PC-3 (cell line): ENCODE measurements at regions not wholly inside any gene's neighbourhood (a gene's known extent, or its start where the extent isn't known, plus 50 kb on each side); places are given as distances from the start of the nearest gene placed in this dataset.
A peak's percentile ranks its signal among the peaks of the same experiment; 100 is the strongest.

Source experiments
- ATAC-seq: fragments of 200-7000 bp; cut with Tn5 transposase; 2 replicates; pipeline ENCODE4 v1.9.1; 2020; ENCODE audit warnings: mild to moderate bottlenecking, moderate library complexity
- BruUV-seq: library from RNA; stranded (reverse); fragments of 400-500 nt; replicated peaks from 2 replicates; lab custom pipeline; 2021; lab: Mats Ljungman, UMichigan
- CTCF ChIA-PET: fragments of 300-600 bp; sonication (Branson Sonifier 250); formaldehyde crosslinking; loops from one replicate; lab custom pipeline; 2022; ENCODE audit warnings: antibody characterized with exemption; lab: Charles Lee
- POLR2A ChIA-PET: fragments of 300-600 bp; sonication (Branson Sonifier 250); formaldehyde crosslinking; loops from one replicate; lab custom pipeline; 2022; ENCODE audit warnings: antibody characterized with exemption; ENCODE audit not compliant: unreplicated experiment; lab: Charles Lee
- DNase-seq: peaks from one replicate; pipeline ENCODE4 v3.0.0-alpha.2; 2015
- H2AFZ ChIP-seq: fragments of 300-600 bp; sonication (generic); 2 replicates; pipeline ENCODE4 v1.6.0; 2016; ENCODE audit warnings: antibody characterized with exemption, low read length
- H3F3A ChIP-seq: fragments of 300-600 bp; sonication (generic); one replicate; pipeline ENCODE4 v1.6.0; 2017; ENCODE audit warnings: antibody characterized with exemption, low read length, control low read depth, mild to moderate bottlenecking; ENCODE audit not compliant: unreplicated experiment
- H3K27ac ChIP-seq: fragments of 300-600 bp; sonication (generic); 2 replicates; pipeline ENCODE4 v1.5.1; 2016; ENCODE audit warnings: mild to moderate bottlenecking, low read length
- H3K27me3 ChIP-seq: fragments of 300-600 bp; sonication (generic); 2 replicates; pipeline ENCODE4 v1.6.1; 2016; ENCODE audit warnings: low read length, mixed read lengths
- H3K36me3 ChIP-seq: fragments of 300-600 bp; sonication (generic); 2 replicates; pipeline ENCODE4 v1.6.1; 2016; ENCODE audit warnings: low read depth, mixed run types, low read length, mixed read lengths
- H3K4me1 ChIP-seq: fragments of 300-600 bp; sonication (generic); 2 replicates; pipeline ENCODE4 v1.5.1; 2016; ENCODE audit warnings: low read length; ENCODE audit not compliant: insufficient read depth
- H3K4me2 ChIP-seq: fragments of 300-600 bp; sonication (generic); 2 replicates; pipeline ENCODE4 v1.6.0; 2016; ENCODE audit warnings: low read length
- H3K4me3 ChIP-seq: fragments of 300-600 bp; sonication (generic); 2 replicates; pipeline ENCODE4 v1.5.1; 2016; ENCODE audit warnings: mild to moderate bottlenecking, low read length, mixed read lengths
- H3K79me2 ChIP-seq: fragments of 300-600 bp; sonication (generic); 2 replicates; pipeline ENCODE4 v1.6.1; 2017; ENCODE audit warnings: low read length, mixed read lengths
- H3K9ac ChIP-seq: fragments of 300-600 bp; sonication (generic); 2 replicates; pipeline ENCODE4 v1.6.0; 2016; ENCODE audit warnings: mild to moderate bottlenecking, low read length
- H3K9me2 ChIP-seq: fragments of 300-600 bp; sonication (generic); replicated peaks from 2 replicates; pipeline ENCODE4 v1.6.1; 2016; ENCODE audit warnings: mixed run types, low read length, mixed read lengths
- H3K9me3 ChIP-seq: fragments of 300-600 bp; sonication (generic); 2 replicates; pipeline ENCODE4 v1.6.1; 2016; ENCODE audit warnings: low read length, mixed read lengths
- H4K20me1 ChIP-seq: fragments of 300-600 bp; sonication (generic); 2 replicates; pipeline ENCODE4 v1.6.1; 2016; ENCODE audit warnings: low read length, mixed read lengths
- CTCF ChIP-seq: fragments of 300-600 bp; sonication (generic); conservative IDR thresholded peaks from 2 replicates; pipeline ENCODE4 v1.5.1; 2017; ENCODE audit warnings: antibody characterized with exemption, low read depth, mild to moderate bottlenecking, low read length
- EZH2 ChIP-seq: fragments of 300-600 bp; sonication (generic); IDR thresholded peaks from one replicate; pipeline ENCODE4 v1.6.1; 2017; ENCODE audit warnings: antibody characterized with exemption, mild to moderate bottlenecking, low read length; ENCODE audit not compliant: unreplicated experiment
- EZH2phosphoT487 ChIP-seq: fragments of 300-600 bp; sonication (generic); IDR thresholded peaks from 2 replicates; pipeline ENCODE4 v1.6.1; 2018; ENCODE audit warnings: mild to moderate bottlenecking, antibody characterized with exemption, low read length, borderline replicate concordance
- intact Hi-C: fragments of 100-400 bp; cut with micrococcal nuclease; formaldehyde crosslinking; loops from 2 replicates; pipeline ENCODE4 v1.9.0; 2023

- intact Hi-C loops: loop anchor here (1.0 to 5.0 kb wide), 2 partner anchors 89 to 136 kb away; partner anchors contain the start of gene GUCY1A1
- peak overlapping the region; percentile 62 for H3K9ac ChIP-seq
- H3K9me2 ChIP-seq: no peaks in the 10 kb centered on the region
- H3K4me3 ChIP-seq: peak overlapping the region; percentile 30; the same call in 1 of the 2 replicates
- H3K9me3 ChIP-seq: no peaks in the 10 kb centered on the region
- peak overlapping the region; percentile 67 for H3K4me2 ChIP-seq
- ATAC-seq (peak; percentile 53), DNase-seq (peak; percentile 48)
- POLR2A ChIA-PET: no interaction called here
- TF ChIP-seq EZH2: no peak
- TF ChIP-seq EZH2phosphoT487: no peak
- no peak for TF ChIP-seq CTCF
- peaks cover 38% of the 10 kb centered on the region for H3K4me1 ChIP-seq
- no peak overlapping the region for H2AFZ ChIP-seq
- H3K79me2 ChIP-seq: no peaks in the 10 kb centered on the region
- peak overlapping the region; percentile 96 for H3K27ac ChIP-seq
- no peaks in the 10 kb centered on the region for H3F3A ChIP-seq
- TSS peak; percentile 35 for BruUV-seq
- H3K27me3 ChIP-seq: no peaks in the 10 kb centered on the region
- CTCF ChIA-PET: no interaction called here
- H3K36me3 ChIP-seq: no peaks in the 10 kb centered on the region; the same call in 1 of the 2 replicates
- no peaks in the 10 kb centered on the region for H4K20me1 ChIP-seq
Observed at GRCh38 chr4:155530857-155531256, 135.8 kb upstream of the GUCY1A1 start.

- no peaks in the 10 kb centered on the region for H3K9me3 ChIP-seq
- ChIA-PET POLR2A (no interaction called here), CTCF (no interaction called here)
- no peaks in the 10 kb centered on the region; the same call in 1 of the 2 replicates for H3K36me3 ChIP-seq
- peak overlapping the region; percentile 96 for H3K27ac ChIP-seq
- no peaks in the 10 kb centered on the region for H3K9me2 ChIP-seq
- peak overlapping the region; percentile 67 for H3K4me2 ChIP-seq
- intact Hi-C loops: loop anchor here (1.0 to 5.0 kb wide), 2 partner anchors 88 to 137 kb away; partner anchors contain the start of gene GUCY1A1
- H3K27me3 ChIP-seq: no peaks in the 10 kb centered on the region
- BruUV-seq: no TSS peak
- DNase-seq: peak; percentile 91
- peak; percentile 79 for ATAC-seq
- H3K79me2 ChIP-seq: no peaks in the 10 kb centered on the region
- H3F3A ChIP-seq: no peaks in the 10 kb centered on the region
- no peaks in the 10 kb centered on the region for H4K20me1 ChIP-seq
- H2AFZ ChIP-seq: no peak overlapping the region
- H3K4me3 ChIP-seq: peak overlapping the region; percentile 30; the same call in 1 of the 2 replicates
- H3K4me1 ChIP-seq: peaks cover 38% of the 10 kb centered on the region
- TF ChIP-seq EZH2 (no peak), CTCF (no peak), EZH2phosphoT487 (no peak)
- peak overlapping the region; percentile 70 for H3K9ac ChIP-seq
Observed at GRCh38 chr4:155530290-155530689, 136.4 kb upstream of the GUCY1A1 start.

- Histone ChIP-seq H3K4me3 (peak overlapping the region; percentile 14; the same call in 1 of the 2 replicates), H3K4me1 (peaks cover 38% of the 10 kb centered on the region), H4K20me1 (no peaks in the 10 kb centered on the region), H3K9me3 (no peaks in the 10 kb centered on the region), H3K36me3 (no peaks in the 10 kb centered on the region; the same call in 1 of the 2 replicates), H3K9me2 (no peaks in the 10 kb centered on the region), H2AFZ (no peak overlapping the region), H3K9ac (peak overlapping the region; percentile 70), H3F3A (no peaks in the 10 kb centered on the region), H3K4me2 (peak overlapping the region; percentile 67), H3K27me3 (no peaks in the 10 kb centered on the region), H3K79me2 (no peaks in the 10 kb centered on the region), H3K27ac (peak overlapping the region; percentile 96)
- ChIA-PET CTCF (interaction anchor here (1.1 kb wide), 1 partner anchor 258 kb away, joined by 6 read pairs; no protein-coding TSS in a partner anchor), POLR2A (no interaction called here)
- no TSS peak for BruUV-seq
- peak; percentile 41 for DNase-seq
- ATAC-seq: no peak
- intact Hi-C loops: loop anchor here (1.0 to 5.0 kb wide), 3 partner anchors 87 to 253 kb away; partner anchors contain the start of gene GUCY1A1
- TF ChIP-seq EZH2phosphoT487 (no peak), EZH2 (no peak), CTCF (no peak)
Observed at GRCh38 chr4:155529716-155530115, 136.9 kb upstream of the GUCY1A1 start.
